Right cardiac atrium (tissue), 5 donors: ENCODE measurements at regions not wholly inside any gene's neighbourhood (a gene's known extent, or its start where the extent isn't known, plus 50 kb on each side); places are given as distances from the start of the nearest gene placed in this dataset.
"Not testable (repeated sequence)": the region's sequence is repeated elsewhere in the genome, so short reads cannot be mapped to it uniquely, and the experiment has no call there.

Experiments
- ATAC-seq, 2 donors: fragments of 200-7000 bp; cut with Tn5 transposase; one replicate each; pipeline versions ENCODE4 v1.8.0 to v1.9.1; 2020; ENCODE audit warnings: moderate library complexity in 2 of 2, mild to moderate bottlenecking in 1 of 2
- DNase-seq, 3 donors: peaks; one replicate each; pipeline ENCODE4 v3.0.0-alpha.2; 2020
- H3K27ac ChIP-seq: one replicate; pipeline ENCODE4 v1.5.1; 2013; ENCODE audit warnings: mild to moderate bottlenecking, low read length, control low read depth, moderate library complexity
- H3K27me3 ChIP-seq: one replicate; pipeline ENCODE4 v1.6.1; 2013; ENCODE audit not compliant: control insufficient read depth, insufficient read depth
- H3K4me1 ChIP-seq: one replicate; pipeline ENCODE4 v1.6.1; 2013; ENCODE audit warnings: low read length; ENCODE audit not compliant: control insufficient read depth, insufficient read depth
- H3K4me3 ChIP-seq: one replicate; pipeline ENCODE4 v1.5.1; 2013; ENCODE audit warnings: low read length, control low read depth
- H3K9me3 ChIP-seq: one replicate; pipeline ENCODE4 v1.6.1; 2013; ENCODE audit warnings: low read length; ENCODE audit not compliant: control insufficient read depth
- WGBS: extraction: QIAGEN DNeasy Blood & Tissue Kit; methylation state at CpG from one replicate; pipeline ENCODE4 v1.1.7; 2013; 5-methylcytosine and 5-hydroxymethylcytosine counted together
- intact Hi-C, 4 donors: fragments of 100-400 bp; cut with DNase I; formaldehyde crosslinking; loops; one replicate each; pipeline versions ENCODE4 v1.11.0 to v1.14.0; 2022 to 2023
- donor health status: healthy with polysubstance abuse.
- donor health status: DM: no; HTN: yes; CAD: no.
- donor health status: DM: no; HTN: no; CAD: no.
- donor health status: DM: no; HTN: yes; CAD: no; lungs with severe emphysema.
- donor health status: DM: yes; HTN: yes; CAD: no.

DNA sequence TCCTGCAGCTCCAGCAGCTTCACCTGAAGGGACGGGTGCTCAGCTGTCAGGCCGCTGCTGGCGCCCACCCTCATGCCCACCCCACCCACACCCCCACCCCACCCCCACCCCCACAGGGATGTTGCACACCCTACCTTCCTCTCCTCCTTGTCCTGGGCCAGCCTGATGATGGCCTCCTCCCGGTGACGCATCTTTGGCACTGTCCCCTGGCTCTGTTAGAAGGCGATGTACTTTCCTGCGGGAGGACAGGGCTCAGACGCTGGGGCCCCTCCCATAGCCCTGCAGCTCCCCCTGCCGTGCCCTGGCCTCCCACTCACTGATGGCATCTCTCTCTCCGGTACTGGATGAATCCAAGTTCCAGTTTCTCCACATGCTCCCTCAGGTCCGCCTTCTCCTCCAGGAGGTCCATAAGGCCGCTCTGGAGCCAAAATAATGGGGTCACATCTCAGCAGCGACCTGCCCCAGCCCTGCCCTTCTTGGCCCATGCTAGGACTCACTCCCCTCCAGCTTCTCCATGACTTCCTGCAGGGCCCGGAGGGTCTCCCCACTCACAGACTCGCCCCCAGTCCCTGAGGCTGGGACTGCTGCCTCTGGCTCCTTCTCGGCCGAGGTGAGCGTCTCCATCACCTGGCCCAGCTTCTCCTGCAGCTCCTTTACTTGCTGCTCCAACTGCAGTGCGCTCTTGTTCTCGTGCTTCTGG lies 55.2 kb downstream of the GOLGA8B start:
- H3K27ac ChIP-seq, H3K9me3 ChIP-seq, H3K27me3 ChIP-seq, intact Hi-C loops, DNase-seq, H3K4me1 ChIP-seq, H3K4me3 ChIP-seq: not testable (repeated sequence)
- peak; percentile 29 to 55 for ATAC-seq
- no CpG with 5 or more reads among the region's 20 CpGs for WGBS

DNA sequence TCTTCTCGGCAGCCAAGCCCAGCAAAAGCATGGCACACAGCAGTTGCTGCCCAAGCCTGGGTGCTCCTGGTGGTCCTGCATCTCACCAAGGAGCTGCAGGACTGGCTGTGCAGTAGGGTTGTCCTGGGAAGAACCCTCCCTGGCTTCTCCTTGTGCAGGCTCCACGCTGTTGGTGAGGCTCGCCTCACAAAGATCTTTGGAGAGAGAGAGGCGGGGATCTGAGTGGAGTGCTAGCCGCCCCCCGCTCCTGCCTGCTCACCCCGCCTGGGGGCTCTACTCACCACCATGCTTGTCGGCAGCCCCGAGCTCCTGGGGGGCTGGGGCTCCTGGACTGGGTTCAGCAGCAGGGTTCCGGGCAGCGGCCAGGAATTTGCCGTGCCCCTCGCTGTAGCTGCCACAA lies 55.8 kb downstream of the GOLGA8B start:
- 79% methylated on average over 5 of the region's 13 CpGs for WGBS
- H3K27me3 ChIP-seq, H3K27ac ChIP-seq, intact Hi-C loops, H3K4me3 ChIP-seq, H3K4me1 ChIP-seq, DNase-seq, H3K9me3 ChIP-seq: not testable (repeated sequence)
- peak in 1 of 2 donors; percentile 19 for ATAC-seq

DNA sequence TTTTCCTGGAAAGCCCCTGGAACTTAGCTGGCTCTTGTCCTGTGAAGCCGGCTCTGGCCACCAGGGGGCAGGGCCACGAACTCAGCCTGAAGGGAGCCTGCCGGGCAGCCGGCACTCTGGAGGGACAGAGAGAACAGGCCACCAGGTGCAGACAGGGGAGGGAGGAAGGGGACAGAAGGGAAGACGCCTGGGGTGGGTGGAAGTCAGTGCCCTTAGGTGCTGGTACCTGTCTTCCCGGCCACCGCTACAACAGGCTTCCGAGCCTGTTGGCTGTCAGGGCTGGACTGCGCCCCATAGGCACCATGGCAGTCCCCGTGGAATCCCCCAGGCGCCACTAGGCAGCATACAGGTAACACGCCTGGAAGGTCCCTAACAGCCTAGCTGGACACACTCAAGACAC lies 59.6 kb downstream of the GOLGA8B start:
- H3K27me3 ChIP-seq, H3K4me1 ChIP-seq, ATAC-seq, H3K27ac ChIP-seq, H3K4me3 ChIP-seq, DNase-seq, H3K9me3 ChIP-seq, intact Hi-C loops: not testable (repeated sequence)
- 52% methylated on average over 8 of the region's 12 CpGs for WGBS

DNA sequence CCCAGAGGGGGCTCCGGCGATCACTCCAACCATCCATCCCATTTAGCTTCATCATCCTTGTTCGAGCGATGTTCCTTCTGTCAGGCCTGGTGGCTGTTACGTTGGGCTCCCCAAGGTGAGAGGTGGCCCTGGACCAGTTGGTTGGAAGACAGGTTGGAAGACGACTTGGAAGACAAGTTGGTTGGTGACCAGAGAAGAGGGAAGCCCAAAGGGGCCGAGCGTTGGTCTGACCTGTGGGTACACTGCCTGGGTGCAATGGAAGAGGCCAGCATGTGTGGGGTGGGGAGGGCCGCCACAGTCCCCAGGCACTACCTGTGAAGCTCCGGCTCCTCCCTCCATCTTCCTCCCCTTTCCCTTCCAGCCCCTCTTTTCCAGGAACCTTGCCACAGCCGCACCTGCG lies 60.9 kb downstream of the GOLGA8B start:
- intact Hi-C loops, H3K27ac ChIP-seq, H3K4me3 ChIP-seq, DNase-seq, H3K27me3 ChIP-seq, H3K4me1 ChIP-seq, H3K9me3 ChIP-seq: not testable (repeated sequence)
- 79% methylated on average over 8 of the region's 12 CpGs for WGBS
- peak in 1 of 2 donors; percentile 41 for ATAC-seq

DNA sequence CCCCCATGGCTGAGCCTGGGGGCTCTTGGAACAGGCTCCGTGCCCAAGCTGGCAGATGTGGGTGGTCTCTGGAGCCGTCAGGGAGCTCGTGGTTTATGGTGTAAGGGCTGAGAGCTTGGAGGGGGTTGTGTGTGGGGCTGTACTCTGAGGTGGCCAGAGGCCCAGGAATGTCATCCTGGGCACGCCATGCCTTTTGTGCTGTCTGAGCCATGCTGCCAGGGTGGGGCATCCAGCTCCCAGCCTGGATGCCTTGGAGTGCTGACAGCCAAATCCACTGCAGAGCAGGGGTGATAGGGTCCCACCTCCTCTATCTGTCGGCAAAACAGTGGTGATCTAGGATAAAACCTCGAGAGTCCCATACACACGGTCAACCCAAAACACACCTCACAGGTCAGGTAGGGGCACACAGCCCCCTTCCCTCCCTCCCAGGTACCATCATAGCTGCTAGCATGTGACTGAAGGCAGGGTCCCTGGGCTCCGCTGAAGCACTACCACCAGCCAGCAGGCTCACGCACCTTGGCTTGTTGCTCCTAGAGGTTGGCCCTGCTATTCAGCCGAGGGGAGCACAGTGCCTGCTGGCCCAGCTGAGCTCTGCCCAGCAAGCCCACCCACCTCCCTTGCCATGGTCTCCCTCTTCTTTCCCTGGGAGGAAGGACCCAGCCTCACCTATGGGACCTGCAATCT lies 61.5 kb downstream of the GOLGA8B start:
- H3K27ac ChIP-seq, DNase-seq, H3K4me1 ChIP-seq, H3K9me3 ChIP-seq, intact Hi-C loops, H3K4me3 ChIP-seq, H3K27me3 ChIP-seq: not testable (repeated sequence)
- peak in 1 of 2 donors; percentile 40 for ATAC-seq
- WGBS: 54% methylated on average over 9 of the region's 10 CpGs

DNA sequence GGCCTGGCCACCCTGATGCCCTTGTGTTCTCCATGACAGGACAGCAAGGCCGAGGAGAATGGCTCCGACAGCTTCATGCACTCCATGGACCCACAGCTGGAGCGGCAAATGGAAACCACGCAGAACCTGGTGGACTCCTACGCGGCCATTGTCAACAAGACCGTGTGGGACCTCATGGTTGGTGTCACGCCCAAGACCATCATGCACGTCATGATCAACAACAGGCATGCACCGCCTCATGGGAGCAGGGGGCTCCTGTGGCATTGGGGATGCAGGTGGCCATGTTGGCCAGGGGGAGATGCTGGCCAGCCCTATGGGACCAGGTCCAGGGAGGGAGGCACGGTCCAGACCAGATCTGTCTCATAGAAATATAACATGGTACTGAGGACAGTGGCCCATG lies 62.9 kb downstream of the GOLGA8B start:
- no peaks in the 10 kb centered on the region for H3K27me3 ChIP-seq
- DNase-seq: no peak
- no peaks in the 10 kb centered on the region for H3K4me1 ChIP-seq
- WGBS: 80% methylated on average over 11 of the region's 11 CpGs
- no peak overlapping the region for H3K27ac ChIP-seq
- H3K4me3 ChIP-seq: no peak overlapping the region
- ATAC-seq: no peak
- no peaks in the 10 kb centered on the region for H3K9me3 ChIP-seq
- intact Hi-C loops: no loop called here

DNA sequence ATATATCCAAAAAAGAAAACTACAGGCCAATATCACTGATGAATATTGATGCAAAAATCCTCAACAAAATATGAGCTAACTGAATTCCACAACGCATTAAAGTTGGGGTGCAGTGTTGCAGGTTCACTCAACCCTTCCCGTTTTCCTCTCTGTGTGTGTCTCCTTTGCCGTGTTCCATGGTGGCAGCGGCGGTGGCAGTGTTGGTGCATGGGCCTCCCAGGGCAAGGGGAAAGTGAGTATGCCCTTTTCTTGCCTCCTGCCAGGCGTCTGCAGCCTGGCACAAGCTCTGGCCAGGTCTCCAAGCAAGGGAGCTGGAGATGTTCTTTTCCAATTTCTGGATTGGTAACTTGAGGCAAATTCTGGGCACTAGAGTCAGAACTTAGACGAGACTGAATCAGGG lies 63.4 kb downstream of the GOLGA8B start:
- H3K9me3 ChIP-seq, H3K4me3 ChIP-seq, intact Hi-C loops, DNase-seq, H3K27ac ChIP-seq, H3K4me1 ChIP-seq, H3K27me3 ChIP-seq, ATAC-seq: not testable (repeated sequence)
- WGBS: 87% methylated on average over 7 of the region's 7 CpGs

DNA sequence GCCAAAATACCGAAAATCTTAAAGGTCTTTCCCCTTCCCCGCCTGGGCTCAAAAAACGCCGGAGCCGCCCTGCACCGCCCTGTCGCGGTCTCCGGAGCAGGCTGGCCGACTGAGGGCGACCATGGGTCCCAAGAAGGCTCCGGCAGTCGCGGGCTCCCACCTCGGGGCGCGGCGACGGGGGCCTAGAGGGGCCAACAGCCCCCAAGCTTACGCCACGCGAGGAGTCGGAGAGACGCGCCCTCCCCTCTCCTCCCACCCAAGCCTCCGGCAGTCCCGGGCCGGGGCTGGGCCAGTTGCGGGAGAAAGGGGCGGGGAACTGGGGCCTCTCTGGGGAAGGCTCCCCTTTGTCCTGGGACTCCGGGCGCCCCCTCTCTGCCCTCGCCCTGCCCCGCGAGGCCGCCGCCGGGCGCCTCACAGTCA lies 69.2 kb downstream of the GOLGA8B start:
- Histone ChIP-seq H3K27me3 (no peaks in the 10 kb centered on the region), H3K9me3 (no peaks in the 10 kb centered on the region), H3K4me3 (peak overlapping the region; percentile 64), H3K27ac (peak overlapping the region; percentile 68), H3K4me1 (no peaks in the 10 kb centered on the region)
- DNase-seq (peak; percentile 24 to 83 (median 80)), ATAC-seq (peak; percentile 93)
- intact Hi-C loops: loop anchor here in 1 of 4 donors (10.0 kb wide), 1 partner anchor 71 kb away; the partner anchor contains the start of gene GOLGA8B
- WGBS: under 1% methylated on average over 39 of the region's 39 CpGs

DNA sequence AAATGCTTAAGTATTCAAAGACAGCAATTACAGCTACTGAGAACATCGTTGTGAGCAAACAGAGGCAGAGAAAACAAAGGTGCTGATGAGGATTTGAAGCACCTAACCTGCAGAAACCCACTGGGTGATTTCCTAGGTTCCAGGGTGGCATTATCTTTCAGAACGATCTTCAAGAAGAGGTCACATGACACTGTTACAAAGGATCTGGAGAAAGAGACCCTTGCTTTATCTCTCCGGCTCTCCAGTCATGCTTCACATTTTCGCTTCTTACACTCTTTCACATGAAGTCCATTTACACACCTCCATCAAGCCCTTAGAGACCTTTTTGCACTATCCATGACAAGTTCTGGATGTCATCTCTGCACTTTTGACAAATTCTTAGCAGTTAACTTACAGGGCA lies 70.8 kb downstream of the GOLGA8B start:
- no peaks in the 10 kb centered on the region for H3K4me1 ChIP-seq
- H3K9me3 ChIP-seq: no peaks in the 10 kb centered on the region
- intact Hi-C loops: loop anchor here in 1 of 4 donors (10.0 kb wide), 1 partner anchor 72 kb away; the partner anchor contains the start of gene GOLGA8B
- H3K27ac ChIP-seq: no peak overlapping the region
- DNase-seq (no peak), ATAC-seq (no peak)
- H3K27me3 ChIP-seq: no peaks in the 10 kb centered on the region
- no peak overlapping the region for H3K4me3 ChIP-seq
- 48% methylated on average over 4 of the region's 4 CpGs for WGBS

DNA sequence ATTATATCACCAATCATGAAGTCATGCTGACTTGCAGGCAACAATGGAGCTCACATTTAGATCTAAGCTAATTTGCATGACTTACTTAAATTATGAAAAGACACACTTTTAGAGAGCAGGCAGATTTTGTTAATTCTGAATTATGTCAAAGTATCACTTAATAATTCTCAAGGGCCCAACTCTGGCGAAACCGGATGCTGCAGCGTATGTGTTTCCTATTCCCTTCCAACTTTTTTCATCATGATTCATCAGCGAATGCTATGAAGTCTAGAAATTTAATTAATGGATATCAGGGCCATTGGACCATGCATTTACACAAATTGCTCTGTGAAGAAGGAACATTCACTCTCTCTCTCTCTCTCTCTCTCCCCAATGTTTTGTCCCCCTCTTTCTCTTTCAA lies 63.5 kb upstream of the GOLGA8A start:
- WGBS: 58% methylated on average over 4 of the region's 4 CpGs
- DNase-seq: no peak
- Histone ChIP-seq H3K4me1 (no peaks in the 10 kb centered on the region), H3K4me3 (no peak overlapping the region), H3K9me3 (no peaks in the 10 kb centered on the region), H3K27me3 (no peaks in the 10 kb centered on the region), H3K27ac (no peak overlapping the region)
- ATAC-seq: no peak
- intact Hi-C loops: no loop called here

DNA sequence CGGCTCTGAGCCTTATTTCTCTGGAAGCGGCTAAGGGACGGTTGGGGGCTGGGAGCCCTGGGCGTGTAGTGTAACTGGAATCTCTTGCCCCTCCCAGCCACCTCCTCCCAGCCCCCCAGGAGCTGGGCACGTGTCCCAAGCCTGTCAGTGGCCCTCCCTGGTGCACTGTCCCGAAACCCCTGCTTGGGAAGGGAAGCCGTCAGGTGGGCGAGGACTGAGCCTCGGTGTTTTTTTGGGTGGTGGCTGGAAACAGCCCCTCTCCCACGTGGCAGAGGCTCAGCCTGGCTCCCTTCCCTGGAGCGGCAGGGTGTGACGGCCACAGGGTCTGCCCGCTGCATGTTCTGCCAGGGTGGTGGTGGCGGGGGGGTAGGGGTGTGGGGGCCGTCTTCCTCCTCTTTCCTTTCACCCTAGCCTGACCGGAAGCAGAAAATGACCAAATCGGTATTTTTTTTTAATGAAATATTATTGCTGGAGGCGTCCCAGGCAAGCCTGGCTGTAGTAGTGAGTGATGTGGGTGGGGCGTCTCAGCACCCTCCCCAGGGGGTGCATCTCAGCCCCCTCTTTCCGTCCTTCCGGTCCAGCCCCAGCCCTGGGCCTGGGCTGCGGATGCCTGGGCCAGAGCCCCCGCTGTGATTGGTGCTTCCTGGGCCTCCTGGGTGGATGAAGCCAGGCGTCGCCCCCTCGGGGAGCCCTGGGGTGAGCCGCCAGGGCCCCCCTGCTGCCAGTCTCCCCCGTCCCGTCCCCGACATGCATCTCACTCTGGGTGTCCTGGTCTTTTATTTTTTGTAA lies 58.8 kb upstream of the GOLGA8A start:
- ATAC-seq (peak; percentile 68 to 71), DNase-seq (peak in 2 of 3 donors; percentile 52 to 63)
- 13% methylated on average over 29 of the region's 30 CpGs for WGBS
- no peaks in the 10 kb centered on the region for H3K9me3 ChIP-seq
- no peak overlapping the region for H3K4me3 ChIP-seq
- H3K4me1 ChIP-seq: no peaks in the 10 kb centered on the region
- intact Hi-C loops: no loop called here
- no peak overlapping the region for H3K27ac ChIP-seq
- H3K27me3 ChIP-seq: no peaks in the 10 kb centered on the region
